CD14-positive monocyte (primary cell): ENCODE measurements at regions not wholly inside any gene's neighbourhood (a gene's known extent, or its start where the extent isn't known, plus 50 kb on each side); places are given as distances from the start of the nearest gene placed in this dataset.
"Not testable (repeated sequence)": the region's sequence is repeated elsewhere in the genome, so short reads cannot be mapped to it uniquely, and the experiment has no call there.

ENCODE experiments used
- DNase-seq, 3 donors: peaks; one replicate each; pipeline ENCODE4 v3.0.0-alpha.2; 2011 to 2022
- H2AFZ ChIP-seq: 2 replicates; pipeline ENCODE4 v1.6.0; 2012; ENCODE audit warnings: mild to moderate bottlenecking, low read depth, low read length, inconsistent platforms; ENCODE audit not compliant: insufficient read depth, poor library complexity, severe bottlenecking
- H3K27ac ChIP-seq, 2 donors: 1 replicate in 1 of 2; 2 replicates in 1 of 2; pipeline ENCODE4 v1.5.1; 2012 to 2013; ENCODE audit warnings: low read length in 2 of 2, control low read depth in 1 of 2, inconsistent platforms in 1 of 2, low read depth in 1 of 2, mild to moderate bottlenecking in 1 of 2
- H3K27me3 ChIP-seq, 2 donors: one replicate each; pipeline versions ENCODE4 v1.6.0 to v1.6.1; 2011 to 2013; ENCODE audit warnings: low read length in 2 of 2; ENCODE audit not compliant: control insufficient read depth in 2 of 2, insufficient read depth in 2 of 2
- H3K36me3 ChIP-seq, 2 donors: replicated peaks in 1 of 2; 1 replicate in 1 of 2; 2 replicates in 1 of 2; pipeline versions ENCODE4 v1.5.1 to v1.6.1; 2012 to 2013; ENCODE audit warnings: low read length in 2 of 2, control low read depth in 1 of 2, inconsistent platforms in 1 of 2, mild to moderate bottlenecking in 1 of 2; ENCODE audit not compliant: insufficient read depth in 2 of 2, control insufficient read depth in 1 of 2
- H3K4me1 ChIP-seq, 2 donors: 1 replicate in 1 of 2; 2 replicates in 1 of 2; pipeline versions ENCODE4 v1.5.1 to v1.6.1; 2012 to 2013; ENCODE audit warnings: low read length in 2 of 2, control low read depth in 1 of 2, inconsistent platforms in 1 of 2, mild to moderate bottlenecking in 1 of 2, moderate library complexity in 1 of 2; ENCODE audit not compliant: insufficient read depth in 2 of 2, control insufficient read depth in 1 of 2
- H3K4me2 ChIP-seq: replicated peaks from 2 replicates; pipeline ENCODE3; 2012; ENCODE audit warnings: low read length, moderate library complexity, mild to moderate bottlenecking; ENCODE audit not compliant: poor library complexity, severe bottlenecking; ENCODE audit errors: extremely low read depth
- H3K4me3 ChIP-seq, 3 experiments: fragments of 200-600 bp in 1 of 3; sonication (generic) in 1 of 3; replicated peaks in 1 of 3; 1 replicate in 2 of 3; 2 replicates in 1 of 3; pipeline ENCODE4 v1.5.1; 2011 to 2013; ENCODE audit warnings: low read length in 3 of 3, mild to moderate bottlenecking in 3 of 3, control low read depth in 2 of 3, low read depth in 2 of 3, inconsistent platforms in 1 of 3, moderate library complexity in 1 of 3
- H3K79me2 ChIP-seq: 2 replicates; pipeline ENCODE4 v1.6.0; 2012; ENCODE audit warnings: mild to moderate bottlenecking, control low read depth, inconsistent platforms, low read length, moderate library complexity; ENCODE audit not compliant: insufficient read depth
- H3K9ac ChIP-seq: 2 replicates; pipeline ENCODE4 v1.6.0; 2017; ENCODE audit warnings: low read length, mild to moderate bottlenecking; ENCODE audit not compliant: insufficient read depth, poor library complexity, severe bottlenecking
- H3K9me3 ChIP-seq, 2 donors: replicated peaks in 1 of 2; 1 replicate in 1 of 2; 2 replicates in 1 of 2; pipeline versions ENCODE4 v1.5.1 to v1.6.1; 2012 to 2013; ENCODE audit warnings: low read length in 2 of 2, control low read depth in 1 of 2; ENCODE audit not compliant: control insufficient read depth in 1 of 2, insufficient read depth in 1 of 2
- H4K20me1 ChIP-seq: 2 replicates; pipeline ENCODE4 v1.6.0; 2012; ENCODE audit warnings: mild to moderate bottlenecking, low read length, control low read depth, moderate library complexity; ENCODE audit not compliant: insufficient read depth
- H3K27ac Mint-ChIP-seq, 7 donors: one replicate each; pipeline ENCODE4 v1.8.0; 2020; ENCODE audit warnings: mild to moderate bottlenecking in 7 of 7, mixed read lengths in 7 of 7, moderate library complexity in 6 of 7, inconsistent platforms in 2 of 7
- H3K27me3 Mint-ChIP-seq, 3 donors: one replicate each; pipeline ENCODE4 v1.8.0; 2021 to 2022; ENCODE audit warnings: low read depth in 3 of 3, mild to moderate bottlenecking in 3 of 3, mixed read lengths in 3 of 3, moderate library complexity in 3 of 3, inconsistent platforms in 1 of 3
- H3K36me3 Mint-ChIP-seq, 2 donors: one replicate each; pipeline ENCODE4 v1.8.0; 2020; ENCODE audit warnings: mixed read lengths in 2 of 2, inconsistent platforms in 1 of 2, mild to moderate bottlenecking in 1 of 2
- H3K4me1 Mint-ChIP-seq: one replicate; pipeline ENCODE4 v1.8.0; 2020; ENCODE audit warnings: mild to moderate bottlenecking, mixed read lengths
- H3K4me3 Mint-ChIP-seq, 2 donors: one replicate each; pipeline ENCODE4 v1.8.0; 2020; ENCODE audit warnings: mild to moderate bottlenecking in 2 of 2, mixed read lengths in 2 of 2, moderate library complexity in 1 of 2
- H3K9me3 Mint-ChIP-seq, 7 donors: one replicate each; pipeline ENCODE4 v1.8.0; 2020 to 2022; ENCODE audit warnings: mixed read lengths in 7 of 7, mild to moderate bottlenecking in 6 of 7, moderate library complexity in 6 of 7, inconsistent platforms in 2 of 7
- WGBS: methylation state at CpG from one replicate; pipeline ENCODE4 v1.1.5; 2013; ENCODE audit warnings: missing lambda C conversion rate; ENCODE audit not compliant: insufficient coverage; 5-methylcytosine and 5-hydroxymethylcytosine counted together
- intact Hi-C, 2 donors: fragments of 100-400 bp; cut with micrococcal nuclease; formaldehyde crosslinking; loops; one replicate each; pipeline versions ENCODE4 v1.15.0 to v1.15.1; 2023

GRCh38 chr2:111287646-111288568 lies 167.2 kb downstream of the BCL2L11 start:
- H3K27ac Mint-ChIP-seq, H3K36me3 Mint-ChIP-seq, H3K36me3 ChIP-seq, H2AFZ ChIP-seq, H3K4me3 ChIP-seq, H3K4me3 Mint-ChIP-seq, intact Hi-C loops, H3K27me3 ChIP-seq, H3K9me3 ChIP-seq, H3K9me3 Mint-ChIP-seq, H3K4me2 ChIP-seq, H3K79me2 ChIP-seq, H3K4me1 Mint-ChIP-seq, H3K9ac ChIP-seq, H4K20me1 ChIP-seq, H3K27ac ChIP-seq, H3K27me3 Mint-ChIP-seq, DNase-seq, H3K4me1 ChIP-seq: not testable (repeated sequence)
- 88% methylated on average over 5 of the region's 9 CpGs for WGBS

GRCh38 chr2:111290370-111290769 lies 169.7 kb downstream of the BCL2L11 start:
- H3K4me3 Mint-ChIP-seq, intact Hi-C loops, H3K9me3 Mint-ChIP-seq, H3K36me3 ChIP-seq, DNase-seq, H3K27me3 Mint-ChIP-seq, H4K20me1 ChIP-seq, H3K27ac ChIP-seq, H3K4me1 Mint-ChIP-seq, H2AFZ ChIP-seq, H3K27me3 ChIP-seq, H3K79me2 ChIP-seq, H3K4me2 ChIP-seq, H3K27ac Mint-ChIP-seq, H3K4me3 ChIP-seq, H3K4me1 ChIP-seq, H3K9me3 ChIP-seq, H3K36me3 Mint-ChIP-seq, H3K9ac ChIP-seq: not testable (repeated sequence)
- WGBS: no CpG with 5 or more reads among the region's 11 CpGs

- H3K4me3 Mint-ChIP-seq, H3K4me2 ChIP-seq, H3K9ac ChIP-seq, H3K27me3 Mint-ChIP-seq, H3K79me2 ChIP-seq, H3K9me3 ChIP-seq, DNase-seq, H3K4me1 ChIP-seq, H3K4me3 ChIP-seq, H2AFZ ChIP-seq, H3K36me3 Mint-ChIP-seq, intact Hi-C loops, H3K27ac ChIP-seq, H4K20me1 ChIP-seq, H3K36me3 ChIP-seq, H3K27me3 ChIP-seq, H3K27ac Mint-ChIP-seq, H3K9me3 Mint-ChIP-seq, H3K4me1 Mint-ChIP-seq: not testable (repeated sequence)
- no CpG with 5 or more reads among the region's 6 CpGs for WGBS
These were observed 170.9 kb downstream of the BCL2L11 start for GRCh38 chr2:111291566-111291965.

- no CpG with 5 or more reads among the region's 10 CpGs for WGBS
- H3K36me3 Mint-ChIP-seq, H3K4me1 Mint-ChIP-seq, H3K4me3 ChIP-seq, intact Hi-C loops, H3K4me3 Mint-ChIP-seq, H2AFZ ChIP-seq, H3K27me3 Mint-ChIP-seq, H3K4me1 ChIP-seq, DNase-seq, H3K27ac ChIP-seq, H3K9me3 Mint-ChIP-seq, H3K27ac Mint-ChIP-seq, H3K9ac ChIP-seq, H3K79me2 ChIP-seq, H3K27me3 ChIP-seq, H4K20me1 ChIP-seq, H3K36me3 ChIP-seq, H3K9me3 ChIP-seq, H3K4me2 ChIP-seq: not testable (repeated sequence)
These were observed 171.7 kb downstream of the BCL2L11 start for GRCh38 chr2:111292232-111292968.
